ENCODE measurements at regions not wholly inside any gene's neighbourhood (a gene's known extent, or its start where the extent isn't known, plus 50 kb on each side); places are given as distances from the start of the nearest gene placed in this dataset.

- TF ChIP-seq CTCF (IDR thresholded peaks at IDR 0.05; ENCODE audit: insufficient read depth, low read length, poor library complexity, severe bottlenecking) (no peak), EZH2phosphoT487 (conservative IDR thresholded peaks at IDR 0.05; ENCODE audit: low read length) (no peak)
These were observed 1062.0 kb downstream of the XPNPEP1 start for GRCh38 chr10:108861181-108861754.
